HT-29 (cell line): ENCODE measurements at regions not wholly inside any gene's neighbourhood (a gene's known extent, or its start where the extent isn't known, plus 50 kb on each side); places are given as distances from the start of the nearest gene placed in this dataset.

Source experiments
- DNase-seq: peaks from one replicate; pipeline ENCODE4 v3.0.0-alpha.2; 2015; ENCODE audit warnings: low spot score

DNA sequence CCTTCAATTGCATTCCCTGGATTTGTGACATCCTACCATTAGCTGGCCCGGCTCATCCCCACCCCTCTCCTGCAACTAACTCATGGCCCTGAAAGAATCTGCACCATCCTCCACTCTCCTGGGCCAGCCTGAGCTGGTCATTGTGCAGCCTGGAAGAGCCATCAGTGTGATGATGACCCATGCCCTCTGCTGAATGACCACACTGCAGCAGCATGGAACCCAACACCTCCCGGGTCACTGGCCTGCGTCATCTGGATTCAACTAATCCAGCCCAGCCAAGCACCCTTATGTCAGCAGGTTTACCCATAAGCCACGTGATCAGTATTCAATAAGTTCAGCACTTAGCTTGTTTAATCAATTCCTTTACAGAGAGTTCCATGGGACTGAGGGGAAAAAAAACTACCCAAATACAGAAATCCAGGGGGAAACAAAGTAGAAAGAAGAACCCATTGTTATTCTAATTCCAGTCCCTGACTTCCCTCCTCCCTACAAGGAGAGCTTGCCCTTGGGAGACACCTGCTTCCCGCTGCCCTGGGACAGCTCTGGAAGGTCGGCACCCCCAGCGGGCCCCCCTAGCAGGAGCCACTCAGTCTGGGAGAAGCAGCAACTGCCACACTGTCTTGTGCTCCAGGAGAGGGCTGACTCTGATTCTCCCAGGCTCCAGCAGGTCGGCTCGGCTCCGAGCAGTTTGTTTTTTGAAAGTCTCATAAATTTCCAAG lies 309.1 kb upstream of the TLE3 start:
- no peak for DNase-seq

- DNase-seq, result no peak
Measured at GRCh38 chr15:70401709-70402108, 304.0 kb upstream of the TLE3 start.

GRCh38 chr15:70400766-70401541 lies 303.2 kb upstream of the TLE3 start:
- no peak for DNase-seq

- DNase-seq, result no peak
Measured at GRCh38 chr15:70399204-70399603, 301.5 kb upstream of the TLE3 start.

DNA sequence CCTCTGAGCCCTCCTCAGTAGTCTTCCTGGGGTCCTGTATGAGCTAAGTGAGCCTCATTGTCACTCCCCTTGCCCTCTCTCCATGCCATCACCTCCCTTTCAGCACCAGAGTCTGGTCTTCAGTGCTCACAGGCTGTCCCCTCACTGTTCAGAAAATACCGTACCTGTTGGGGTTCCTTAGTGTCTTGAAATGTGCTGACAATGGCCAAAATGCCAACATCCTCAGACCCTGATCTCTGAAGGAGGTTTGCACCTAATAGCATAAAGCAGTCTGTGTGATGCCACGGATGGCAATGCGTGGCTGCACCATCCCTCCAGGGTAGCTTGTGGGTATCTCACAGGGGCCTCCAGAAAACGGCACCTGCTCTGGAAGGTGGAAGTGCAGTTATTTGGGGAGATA lies 301.0 kb upstream of the TLE3 start:
- no peak for DNase-seq

GRCh38 chr15:70396807-70397206 lies 299.1 kb upstream of the TLE3 start:
- DNase-seq, result no peak

DNA sequence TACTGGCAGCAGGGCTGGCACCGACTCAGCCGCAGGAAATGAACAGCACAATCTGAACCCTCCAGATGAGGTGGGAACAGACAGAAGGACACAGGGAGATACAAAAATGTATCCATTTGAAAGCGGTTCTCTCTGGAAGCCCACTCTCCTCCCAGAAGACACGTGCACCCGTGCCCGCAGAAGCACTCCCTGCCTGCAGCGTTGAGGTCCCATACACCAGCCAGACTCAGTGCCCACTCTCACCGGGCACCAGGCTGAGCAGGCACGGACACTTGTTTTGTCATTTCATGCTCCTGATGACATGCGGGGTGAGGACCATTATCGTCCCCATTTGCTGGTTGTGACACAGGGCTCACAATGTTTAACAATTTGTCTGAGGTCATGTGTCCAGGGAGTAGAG lies 297.4 kb upstream of the TLE3 start:
- DNase-seq, result no peak

DNA sequence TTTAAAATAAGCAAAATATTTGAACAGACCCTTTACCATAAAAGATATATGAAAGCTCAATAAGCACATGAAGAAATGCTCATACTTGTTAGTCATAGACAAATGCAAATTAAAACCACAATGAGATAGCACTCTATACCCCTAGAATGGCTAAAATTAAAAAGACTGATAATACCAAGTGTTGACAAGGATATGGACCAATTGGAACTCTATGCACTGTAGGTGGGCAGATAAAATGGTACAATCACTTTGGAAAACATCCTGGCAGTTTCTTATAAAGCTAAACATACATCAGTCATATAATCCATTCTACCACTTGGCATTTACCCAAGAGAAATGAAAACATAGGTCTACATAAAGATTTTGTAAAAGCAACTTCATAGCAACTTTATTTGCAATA lies 293.0 kb upstream of the TLE3 start:
- DNase-seq, result no peak

- no peak for DNase-seq
Measured at GRCh38 chr15:70387993-70388392, 290.3 kb upstream of the TLE3 start.

- DNase-seq, result no peak
Measured at GRCh38 chr15:70387081-70387480, 289.4 kb upstream of the TLE3 start.

- DNase-seq, result no peak
Measured at GRCh38 chr15:70385711-70386110, 288.0 kb upstream of the TLE3 start.

- no peak for DNase-seq
Measured at GRCh38 chr15:70385052-70385451, 287.3 kb upstream of the TLE3 start.

- DNase-seq, result no peak
Measured at GRCh38 chr15:70383856-70384255, 286.1 kb upstream of the TLE3 start.

- DNase-seq, result no peak
Measured at GRCh38 chr15:70382762-70383458, 285.2 kb upstream of the TLE3 start.

- DNase-seq, result no peak
Measured at GRCh38 chr15:70382009-70382749, 284.5 kb upstream of the TLE3 start.

DNA sequence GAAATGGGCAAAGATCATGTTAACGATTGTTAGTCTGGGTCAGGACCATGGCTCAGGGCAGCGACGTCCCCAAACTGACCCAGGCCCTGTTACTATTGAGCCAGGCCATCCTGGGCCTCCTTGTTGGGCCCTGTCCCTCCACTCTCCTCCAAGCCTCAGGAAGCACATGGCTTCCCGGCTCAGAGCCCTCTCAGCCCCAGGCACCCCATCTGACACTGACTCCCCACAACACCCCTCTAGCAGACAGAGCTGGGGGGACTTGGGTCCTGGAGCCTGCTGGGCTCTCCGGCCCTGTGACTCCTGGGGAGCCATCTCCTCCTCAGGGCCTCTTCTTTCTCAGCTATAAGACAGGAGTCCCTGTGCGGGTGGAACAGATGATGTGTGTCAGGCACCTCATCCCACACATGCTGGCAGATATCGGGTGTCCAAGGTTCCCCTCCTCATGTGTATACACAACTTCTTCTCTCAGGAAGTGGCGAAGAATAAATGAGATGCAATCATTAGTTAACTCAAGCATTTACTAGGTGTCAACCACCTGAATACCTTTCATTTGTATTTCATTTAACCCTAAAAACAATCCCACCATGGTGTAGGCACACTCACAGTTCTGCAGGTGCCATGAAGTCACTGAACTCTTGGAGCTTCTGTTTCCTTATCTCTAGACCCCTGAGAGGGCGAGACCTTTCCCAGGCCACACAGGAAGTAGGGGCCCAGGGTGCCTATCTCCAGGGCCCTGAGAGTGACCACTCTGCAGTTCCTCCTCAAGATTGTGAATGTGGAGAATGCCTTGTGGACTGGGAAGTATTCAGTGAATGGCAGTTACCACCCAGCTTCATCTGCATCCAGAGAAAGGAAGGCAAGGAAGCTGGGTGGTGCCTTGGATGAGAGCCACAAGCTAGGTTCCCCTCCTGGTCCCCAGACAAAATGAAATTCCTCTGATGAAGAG lies 282.5 kb upstream of the TLE3 start:
- no peak for DNase-seq

- no peak for DNase-seq
Measured at GRCh38 chr15:70379134-70379533, 281.4 kb upstream of the TLE3 start.

DNA sequence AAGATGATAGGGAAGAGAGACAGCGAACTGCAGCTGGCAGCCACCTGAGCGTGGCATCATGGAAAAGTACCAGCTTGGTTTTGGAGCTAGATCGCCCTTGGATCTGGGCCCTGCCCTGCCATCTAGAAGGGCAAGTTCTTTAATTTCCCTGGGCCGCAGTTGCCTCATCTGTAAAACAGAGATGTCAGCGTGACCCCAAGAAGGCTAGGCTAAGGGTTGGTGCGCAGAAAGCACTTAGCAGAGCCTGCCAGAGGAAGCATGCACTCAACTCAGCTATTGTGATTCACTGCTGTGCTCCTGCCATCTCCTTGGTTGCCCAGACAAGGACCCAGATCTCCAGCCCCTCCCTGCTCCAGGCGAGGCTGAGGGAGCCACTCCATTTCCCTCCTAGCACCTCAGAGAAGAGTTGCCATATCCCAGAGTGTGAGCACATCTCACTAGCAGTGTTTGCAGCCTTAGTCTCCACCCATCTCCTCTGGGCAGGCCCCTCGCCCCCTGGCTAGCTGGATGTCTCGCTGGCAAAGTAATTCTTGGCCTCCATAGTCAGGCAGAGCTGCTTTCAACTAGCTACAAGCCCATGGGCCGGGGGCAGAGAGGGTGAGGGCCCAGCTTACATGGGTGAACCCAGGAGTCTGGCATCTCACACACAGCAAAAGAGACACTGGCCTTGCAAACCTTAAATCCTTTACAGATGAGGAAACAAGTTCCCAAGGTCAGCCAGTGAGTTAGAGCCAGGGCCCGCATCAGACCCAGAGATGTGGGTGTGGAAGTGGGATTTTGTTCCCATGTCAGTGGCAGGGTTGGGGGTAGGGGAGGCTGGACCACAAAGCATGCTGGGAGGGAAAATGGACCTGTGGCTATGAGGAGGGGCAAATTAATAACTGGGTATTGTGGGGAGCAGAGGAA lies 280.7 kb upstream of the TLE3 start:
- DNase-seq, result no peak

- no peak for DNase-seq
Measured at GRCh38 chr15:70376929-70377691, 279.4 kb upstream of the TLE3 start.
